Esophagus squamous epithelium (tissue), 4 donors: ENCODE measurements at regions not wholly inside any gene's neighbourhood (a gene's known extent, or its start where the extent isn't known, plus 50 kb on each side); places are given as distances from the start of the nearest gene placed in this dataset.

Source experiments
- CTCF ChIP-seq, 6 experiments: fragments of 450-650 bp in 4 of 6; fragments of 200-600 bp in 2 of 6; sonication (generic) in 2 of 6; IDR thresholded peaks; one replicate each; pipeline ENCODE4 v1.5.1; 2016 to 2019; ENCODE audit warnings: antibody characterized with exemption in 6 of 6, mild to moderate bottlenecking in 4 of 6, moderate library complexity in 4 of 6
- POLR2A ChIP-seq, 4 donors: fragments of 450-650 bp; IDR thresholded peaks; one replicate each; pipeline ENCODE4 v1.6.1; 2017; ENCODE audit warnings: antibody characterized with exemption in 4 of 4, mild to moderate bottlenecking in 4 of 4, moderate library complexity in 3 of 4

- no peak for TF ChIP-seq POLR2A (IDR thresholded peaks at IDR 0.05)
- no peak for TF ChIP-seq CTCF (IDR thresholded peaks at IDR 0.05)
Measured at GRCh38 chr3:6679510-6679909, 181.4 kb upstream of the GRM7 start.
